GM19468 (cell line): ENCODE measurements at regions not wholly inside any gene's neighbourhood (a gene's known extent, or its start where the extent isn't known, plus 50 kb on each side); places are given as distances from the start of the nearest gene placed in this dataset.

Experiments used
- ATAC-seq: cut with Tn5 transposase; IDR thresholded peaks from one replicate; pipeline ENCODE4 v1.9.1; 2021; ENCODE audit warnings: mild to moderate bottlenecking, moderate library complexity, moderate number of reproducible peaks; ENCODE audit not compliant: unreplicated experiment; ENCODE audit errors: extremely low read depth

DNA sequence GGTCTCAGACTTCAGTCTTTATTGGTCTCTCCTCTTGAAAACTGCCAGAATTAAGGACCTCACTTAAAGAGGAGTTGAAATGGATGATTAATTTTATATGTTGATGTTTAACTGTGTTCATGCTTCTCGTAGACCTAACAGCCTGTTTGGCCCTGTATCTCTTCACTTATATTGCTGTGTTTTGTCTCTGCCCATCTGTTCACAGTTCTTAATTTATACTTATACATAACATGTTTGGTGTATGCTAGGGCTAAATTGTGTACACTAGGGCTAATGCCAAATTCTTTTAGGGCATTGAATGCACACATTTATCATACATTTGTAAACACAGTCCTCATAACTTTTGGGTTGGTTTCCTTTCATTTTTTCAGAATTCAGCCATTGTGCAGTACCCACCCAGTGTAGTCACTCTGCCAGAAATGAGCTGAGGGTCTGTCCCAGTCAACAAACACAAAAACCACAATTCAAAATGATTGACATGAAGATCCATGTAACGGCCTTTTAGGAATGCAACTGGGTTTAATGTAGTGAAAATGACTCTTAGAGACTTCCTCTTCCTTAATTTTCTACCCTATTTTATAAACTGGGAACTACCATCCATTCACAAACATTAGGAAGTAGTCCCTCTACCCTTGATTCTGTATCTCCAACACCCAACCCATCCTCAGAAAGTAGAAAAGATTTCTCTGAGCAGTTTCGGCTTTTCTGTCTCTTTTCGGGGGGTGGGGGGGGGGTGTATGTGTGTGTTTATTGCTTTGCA, 668.8 kb upstream of the KLF4 start:
- no peak for ATAC-seq

- ATAC-seq = no peak
These were observed 666.9 kb upstream of the KLF4 start for GRCh38 chr9:108156270-108156998.

- no peak for ATAC-seq
These were observed 663.8 kb upstream of the KLF4 start for GRCh38 chr9:108153416-108153815.

DNA sequence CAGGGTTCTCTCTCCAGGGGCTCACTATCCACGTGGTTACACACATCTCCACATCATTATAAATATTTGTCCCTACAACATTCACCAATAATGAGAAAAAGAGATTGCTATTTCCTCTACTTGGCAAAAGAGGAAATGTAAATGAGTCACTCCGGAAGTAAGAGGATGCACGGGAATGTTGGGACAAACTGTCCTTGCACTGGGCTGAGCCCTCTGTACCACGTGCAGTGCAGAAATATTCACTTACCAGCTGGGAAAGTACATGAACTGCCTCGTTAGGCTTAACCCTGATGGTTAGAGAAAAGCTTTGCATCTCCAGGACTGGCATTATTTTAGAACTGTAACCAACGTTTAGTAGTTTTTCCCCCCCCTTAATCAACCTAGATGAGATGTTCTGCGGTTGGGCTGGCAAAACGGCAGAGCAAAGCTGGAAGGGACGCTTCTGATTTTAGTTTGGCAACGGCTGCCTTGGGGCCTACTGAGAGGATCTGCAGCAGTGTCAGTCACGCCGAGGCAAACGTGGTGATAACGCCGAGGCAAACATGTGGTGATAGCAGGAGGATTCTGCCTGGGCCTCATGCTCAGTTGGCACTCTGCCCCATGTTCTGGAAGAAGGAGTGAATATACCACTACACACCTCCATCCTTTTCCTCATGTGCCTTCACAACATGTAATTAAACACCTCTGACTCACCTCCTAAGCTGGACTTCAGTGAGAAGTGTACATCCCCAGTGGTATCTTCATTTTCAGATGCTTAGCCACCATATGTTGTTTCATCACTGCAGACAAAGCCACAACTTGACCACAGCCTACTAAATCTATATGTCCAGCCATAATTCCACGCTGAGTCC, 661.4 kb upstream of the KLF4 start:
- ATAC-seq = no peak

DNA sequence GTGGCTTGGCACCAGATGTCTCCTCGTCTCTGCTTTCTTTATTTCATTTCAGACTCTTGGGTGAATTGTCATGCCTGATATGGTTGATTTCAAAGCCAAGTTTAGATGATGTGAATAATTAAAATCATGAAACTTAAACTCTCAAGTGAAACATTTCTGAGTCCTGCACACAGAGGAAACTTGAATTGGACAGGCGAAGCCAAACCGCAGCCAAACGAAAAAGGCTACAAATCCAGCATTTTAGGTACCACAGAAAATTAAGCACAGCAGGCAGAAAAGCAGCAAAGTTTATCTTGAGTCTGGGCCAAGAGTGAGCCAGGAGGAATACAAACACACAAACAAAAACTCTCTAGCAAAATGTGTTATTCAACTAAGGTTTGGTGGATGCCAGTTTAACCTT, 659.8 kb upstream of the KLF4 start:
- ATAC-seq = no peak

DNA sequence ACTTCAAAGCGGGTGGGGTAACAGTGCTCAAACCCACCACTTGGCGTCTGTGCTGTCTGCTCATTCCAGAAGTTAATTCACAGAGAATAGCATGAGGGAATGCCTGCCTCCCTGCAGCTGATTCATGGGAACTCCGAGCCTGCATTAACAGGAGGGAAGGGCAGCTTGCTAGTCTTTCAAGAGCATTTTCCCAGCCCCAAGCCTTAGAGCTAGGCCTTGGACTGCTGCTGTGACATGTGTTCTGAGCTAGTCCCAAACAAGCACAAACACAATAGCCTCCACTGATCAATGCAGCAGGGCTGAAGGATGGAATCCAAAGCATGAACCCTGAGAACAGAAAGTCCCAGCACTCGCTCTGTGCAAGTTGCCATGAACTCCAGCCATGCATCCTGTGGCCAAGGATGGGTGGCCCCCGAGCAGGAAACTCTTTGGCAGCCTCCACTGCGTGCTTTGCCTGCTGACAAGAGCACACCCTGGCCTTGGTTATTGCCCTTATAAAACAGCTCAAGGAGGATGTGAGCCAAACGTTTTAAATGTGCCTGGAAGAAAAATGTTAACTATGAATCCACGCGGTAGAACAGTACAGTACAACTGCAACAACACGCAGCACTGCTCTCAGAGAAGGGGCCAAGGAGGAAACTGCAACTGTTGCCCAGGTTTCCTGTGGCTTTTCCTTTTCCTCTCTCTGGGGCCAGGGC, 653.1 kb upstream of the KLF4 start:
- no peak for ATAC-seq

DNA sequence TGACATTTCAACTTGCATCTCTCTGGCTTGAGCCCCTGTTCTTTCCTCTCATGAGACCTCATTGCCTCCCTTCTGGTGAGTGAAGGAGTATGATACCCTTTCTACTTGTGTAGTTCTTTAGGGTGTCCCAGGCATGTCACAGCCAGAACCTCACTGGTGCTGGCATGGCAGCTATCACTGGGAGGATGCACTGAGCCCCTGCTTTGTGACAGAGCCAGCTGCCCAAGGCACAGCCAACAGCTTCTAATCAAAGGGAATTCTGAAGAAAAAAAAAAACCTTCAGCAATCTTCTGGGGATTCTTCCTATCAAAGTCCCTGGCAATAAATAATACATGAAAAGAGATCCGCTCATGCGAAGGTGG, 652.6 kb upstream of the KLF4 start:
- ATAC-seq = no peak

GRCh38 chr9:108139900-108140299, 650.3 kb upstream of the KLF4 start:
- ATAC-seq = no peak

- ATAC-seq = no peak
These were observed 648.9 kb upstream of the KLF4 start for GRCh38 chr9:108138516-108138915.

- ATAC-seq = no peak
These were observed 647.1 kb upstream of the KLF4 start for GRCh38 chr9:108136656-108137055.

DNA sequence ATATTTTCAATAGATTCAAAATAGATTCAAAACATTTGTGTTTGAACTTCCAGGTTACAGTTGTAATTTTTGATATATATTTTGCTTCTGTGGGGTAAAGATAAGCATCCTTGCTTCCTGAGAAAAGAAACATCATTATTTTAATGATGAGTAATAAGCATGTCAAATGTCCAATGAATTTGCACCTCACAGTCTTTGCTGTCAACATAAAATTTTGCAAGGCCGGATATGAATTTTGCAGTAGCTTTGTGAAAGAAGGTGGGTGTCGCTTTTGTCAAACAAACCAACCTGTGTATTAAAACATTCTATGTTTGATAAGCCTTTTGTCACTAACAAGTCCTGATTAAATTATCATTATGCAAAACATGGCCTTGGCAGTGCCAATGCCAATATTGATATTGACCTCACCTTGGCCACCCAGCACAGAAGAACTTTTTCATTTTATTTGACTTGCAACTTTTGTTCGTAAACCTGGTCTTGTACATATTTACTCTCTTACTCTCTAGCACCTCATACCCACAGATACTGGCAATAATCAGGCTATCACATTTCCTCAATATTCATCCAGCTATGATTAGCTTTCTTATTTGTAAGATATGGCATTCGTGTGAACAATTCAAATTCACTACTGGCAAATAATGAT, 645.0 kb upstream of the KLF4 start:
- ATAC-seq = no peak

DNA sequence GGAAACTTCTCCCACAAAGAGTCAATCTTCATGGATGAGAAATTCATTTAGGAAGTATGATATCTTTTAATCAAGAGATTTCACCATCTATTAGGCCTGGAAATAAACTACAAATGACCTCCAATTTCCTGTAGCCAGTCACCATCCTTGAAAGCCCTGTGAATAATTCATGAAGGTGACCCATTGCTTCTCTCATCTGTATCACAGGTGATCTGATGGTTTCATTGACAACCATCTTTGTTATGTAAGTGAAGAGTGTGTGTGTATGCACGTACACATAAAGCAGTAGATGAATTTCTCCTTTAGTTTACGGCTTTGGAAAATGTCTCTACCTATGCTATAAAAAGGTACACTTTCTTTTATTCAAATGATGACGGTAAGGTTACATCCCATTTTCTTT, 644.1 kb upstream of the KLF4 start:
- no peak for ATAC-seq

GRCh38 chr9:108133101-108133500, 643.5 kb upstream of the KLF4 start:
- no peak for ATAC-seq

GRCh38 chr9:108130905-108131304, 641.3 kb upstream of the KLF4 start:
- ATAC-seq = no peak

GRCh38 chr9:108125625-108126024, 636.1 kb upstream of the KLF4 start:
- ATAC-seq = no peak

- no peak for ATAC-seq
These were observed 630.1 kb upstream of the KLF4 start for GRCh38 chr9:108119530-108120113.

GRCh38 chr9:108117795-108118194, 628.2 kb upstream of the KLF4 start:
- no peak for ATAC-seq

- no peak for ATAC-seq
These were observed 627.7 kb upstream of the KLF4 start for GRCh38 chr9:108117306-108117705.

DNA sequence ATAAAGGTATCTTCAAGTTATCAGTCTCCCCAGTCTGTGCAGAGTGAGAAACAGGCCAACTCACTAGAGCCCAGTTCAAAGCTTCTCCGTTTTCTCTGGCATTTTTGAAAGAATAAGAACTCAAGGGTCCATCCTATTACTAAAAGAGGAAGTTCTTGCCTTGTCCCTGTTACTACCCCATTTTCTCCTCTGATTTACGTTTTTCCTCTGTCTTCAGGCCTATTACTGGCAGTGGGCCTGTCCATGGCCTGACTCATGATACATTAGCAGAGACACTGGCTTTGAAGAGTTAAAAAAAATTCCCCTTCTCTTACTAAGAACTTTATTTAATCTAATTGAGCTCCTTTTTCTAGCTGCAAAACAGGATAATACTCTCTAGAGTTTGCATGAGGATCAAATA, 624.0 kb upstream of the KLF4 start:
- ATAC-seq = no peak
